SU-DHL-6 (cell line): ENCODE measurements at regions not wholly inside any gene's neighbourhood (a gene's known extent, or its start where the extent isn't known, plus 50 kb on each side); places are given as distances from the start of the nearest gene placed in this dataset.

Experiments
- H2AFZ ChIP-seq: fragments of 200-600 bp; sonication (generic); 2 replicates; pipeline ENCODE4 v1.6.1; 2014; ENCODE audit warnings: low read depth, mild to moderate bottlenecking, moderate library complexity, mixed read lengths, antibody characterized with exemption, low read length; ENCODE audit not compliant: severe bottlenecking
- H3F3A ChIP-seq: fragments of 200-600 bp; shearing (Covaris generic); 2 replicates; pipeline ENCODE4 v1.6.0; 2016; ENCODE audit warnings: antibody characterized with exemption, mild to moderate bottlenecking; ENCODE audit not compliant: insufficient read depth
- H3K27ac ChIP-seq: fragments of 200-600 bp; sonication (generic); 2 replicates; pipeline ENCODE4 v1.5.1; 2016; ENCODE audit warnings: low read depth, mild to moderate bottlenecking, low read length, moderate library complexity, mixed read lengths
- H3K27me3 ChIP-seq: fragments of 200-600 bp; sonication (generic), shearing (Covaris generic); 2 replicates; pipeline ENCODE4 v1.6.0; 2014; ENCODE audit warnings: mild to moderate bottlenecking, low read length
- H3K36me3 ChIP-seq: fragments of 200-600 bp; sonication (generic); 2 replicates; pipeline ENCODE4 v1.6.1; 2014; ENCODE audit warnings: mild to moderate bottlenecking, low read length, mixed read lengths
- H3K4me2 ChIP-seq: fragments of 300-600, 200-600 bp; shearing (Covaris generic), sonication (generic); 2 replicates; pipeline ENCODE4 v1.6.0; 2014; ENCODE audit warnings: low read length, low read depth, mild to moderate bottlenecking; ENCODE audit not compliant: poor library complexity, severe bottlenecking
- H3K4me3 ChIP-seq: fragments of 200-600 bp; sonication (generic); 2 replicates; pipeline ENCODE4 v1.5.1; 2014; ENCODE audit warnings: antibody characterized with exemption, low read length, mild to moderate bottlenecking, mixed read lengths; ENCODE audit not compliant: insufficient read depth, poor library complexity, severe bottlenecking
- H3K79me2 ChIP-seq: fragments of 200-600 bp; sonication (generic); 2 replicates; pipeline ENCODE4 v1.6.1; 2014; ENCODE audit warnings: mild to moderate bottlenecking, low read length, moderate library complexity; ENCODE audit not compliant: insufficient read depth
- H3K9ac ChIP-seq: fragments of 200-600 bp; sonication (generic); 2 replicates; pipeline ENCODE4 v1.7.0; 2014; ENCODE audit warnings: mild to moderate bottlenecking, low read length
- H3K9me2 ChIP-seq: fragments of 200-600 bp; sonication (generic); replicated peaks from 2 replicates; pipeline ENCODE4 v1.6.1; 2014; ENCODE audit warnings: low read length; ENCODE audit not compliant: insufficient read depth
- H3K9me3 ChIP-seq: fragments of 200-600 bp; sonication (generic); 2 replicates; pipeline ENCODE4 v1.6.1; 2014; ENCODE audit warnings: low read length, mixed read lengths; ENCODE audit not compliant: insufficient read depth
- H4K20me1 ChIP-seq: fragments of 200-600 bp; sonication (generic); 2 replicates; pipeline ENCODE4 v1.6.1; 2014; ENCODE audit warnings: low read depth, mild to moderate bottlenecking, antibody characterized with exemption, low read length, moderate library complexity, mixed read lengths
- CTCF ChIP-seq: fragments of 200-600 bp; sonication (generic); IDR thresholded peaks from one replicate; pipeline ENCODE4 v1.5.1; 2017; ENCODE audit warnings: antibody characterized with exemption, mild to moderate bottlenecking, low read length, moderate library complexity; ENCODE audit not compliant: insufficient read depth, poor library complexity, severe bottlenecking
- EZH2phosphoT487 ChIP-seq: fragments of 200-600 bp; sonication (generic), shearing (Covaris generic); conservative IDR thresholded peaks from 2 replicates; pipeline ENCODE4 v1.6.1; 2018; ENCODE audit warnings: mild to moderate bottlenecking, antibody characterized with exemption, low read length, moderate library complexity, mixed read lengths

DNA sequence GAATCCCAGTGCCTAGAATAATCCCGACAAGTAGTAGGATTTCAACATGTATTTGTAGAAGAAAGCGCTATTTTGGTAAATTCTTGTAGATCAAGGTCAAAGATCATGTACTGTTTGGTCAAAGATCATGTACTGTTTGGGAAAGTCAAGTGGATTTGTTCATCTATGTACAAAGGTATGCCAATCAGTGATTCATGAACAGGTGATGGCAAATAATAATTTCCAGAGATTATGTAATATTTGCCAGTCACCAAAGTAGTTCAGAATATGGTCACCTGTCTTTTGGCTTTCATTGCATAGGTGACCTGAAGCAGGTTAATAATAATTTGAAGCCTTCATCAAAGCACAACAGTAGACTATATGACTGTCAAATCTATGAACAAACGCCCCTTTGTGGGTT, 398.2 kb downstream of the EFNA5 start:
- H3K27me3 ChIP-seq, result no peaks in the 10 kb centered on the region

GRCh38 chr5:107271682-107272350, 398.9 kb downstream of the EFNA5 start:
- Histone ChIP-seq H3K4me2 (no peak overlapping the region), H4K20me1 (no peaks in the 10 kb centered on the region), H3K36me3 (no peaks in the 10 kb centered on the region), H3K9me3 (no peaks in the 10 kb centered on the region), H3K27ac (no peak overlapping the region), H2AFZ (no peak overlapping the region), H3K9me2 (no peaks in the 10 kb centered on the region), H3K9ac (no peak overlapping the region), H3F3A (no peaks in the 10 kb centered on the region), H3K27me3 (no peaks in the 10 kb centered on the region), H3K4me3 (no peak overlapping the region), H3K79me2 (no peaks in the 10 kb centered on the region)
- TF ChIP-seq CTCF (no peak), EZH2phosphoT487 (no peak)

More for the DNA sequence above, 398.2 kb downstream of the EFNA5 start:
- H2AFZ ChIP-seq, result no peak overlapping the region
- no peaks in the 10 kb centered on the region for H3F3A ChIP-seq
- H3K9me3 ChIP-seq, result no peaks in the 10 kb centered on the region
- H4K20me1 ChIP-seq, result no peaks in the 10 kb centered on the region
- H3K9ac ChIP-seq, result no peak overlapping the region
- no peaks in the 10 kb centered on the region for H3K36me3 ChIP-seq
- H3K27ac ChIP-seq, result no peak overlapping the region
- H3K9me2 ChIP-seq, result no peaks in the 10 kb centered on the region
- no peak overlapping the region for H3K4me3 ChIP-seq
- no peak overlapping the region for H3K4me2 ChIP-seq
- TF ChIP-seq EZH2phosphoT487, result no peak
- TF ChIP-seq CTCF, result no peak
- no peaks in the 10 kb centered on the region for H3K79me2 ChIP-seq

DNA sequence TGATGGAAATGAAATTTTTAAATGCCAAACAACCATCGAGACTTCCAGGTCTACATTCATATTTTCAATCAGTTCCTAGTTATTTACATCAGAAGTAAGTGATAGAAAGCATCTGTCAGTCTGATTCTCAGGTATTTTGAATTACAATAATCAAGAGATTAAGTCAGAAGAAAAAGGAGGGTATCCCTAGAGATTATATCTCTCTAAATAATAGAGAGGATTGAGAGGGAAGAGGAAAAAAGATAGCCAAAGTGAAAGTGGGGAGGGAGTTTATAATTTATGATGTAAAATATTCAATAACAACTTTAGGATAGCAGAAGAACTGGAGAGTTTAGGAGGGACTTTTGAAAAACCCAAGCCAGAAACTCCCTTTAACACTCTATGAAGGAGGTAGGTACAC, 400.2 kb downstream of the EFNA5 start:
- TF ChIP-seq CTCF (no peak), EZH2phosphoT487 (no peak)
- Histone ChIP-seq H2AFZ (no peak overlapping the region), H3K9ac (no peak overlapping the region), H3K9me3 (no peaks in the 10 kb centered on the region), H3K9me2 (no peaks in the 10 kb centered on the region), H3K4me2 (no peak overlapping the region), H4K20me1 (no peaks in the 10 kb centered on the region), H3F3A (no peaks in the 10 kb centered on the region), H3K79me2 (no peaks in the 10 kb centered on the region), H3K27ac (no peak overlapping the region), H3K36me3 (no peaks in the 10 kb centered on the region), H3K27me3 (no peaks in the 10 kb centered on the region), H3K4me3 (no peak overlapping the region)
